ENCODE measurements at regions not wholly inside any gene's neighbourhood (a gene's known extent, or its start where the extent isn't known, plus 50 kb on each side); places are given as distances from the start of the nearest gene placed in this dataset.

GRCh38 chr7:124596881-124597280, 168.7 kb downstream of the GPR37 start:
- 87 to 89% methylated on average over 1 of the region's 1 CpG for WGBS, 2 donors
- TF ChIP-seq CTCF (IDR thresholded peaks at IDR 0.05), result no peak
- no peak for TF ChIP-seq POLR2A (IDR thresholded peaks at IDR 0.05)
- intact Hi-C loops (cut with DNase I; ENCODE audit: low total_unique reads), result no loop called here
- DNase-seq (ENCODE audit: low spot score in 2 of 2), result no peak
- H3K4me3 ChIP-seq (ENCODE audit: low read depth, poor library complexity, severe bottlenecking), result no peak overlapping the region

GRCh38 chr7:124590814-124591213, 174.8 kb downstream of the GPR37 start:
- TF ChIP-seq CTCF (IDR thresholded peaks at IDR 0.05), result no peak
- TF ChIP-seq POLR2A (IDR thresholded peaks at IDR 0.05), result no peak
- 78 to 88% methylated on average over 2 of the region's 2 CpGs for WGBS, 2 donors
- intact Hi-C loops (cut with DNase I; ENCODE audit: low total_unique reads), result no loop called here
- no peak for DNase-seq (ENCODE audit: low spot score in 2 of 2)
- no peak overlapping the region for H3K4me3 ChIP-seq (ENCODE audit: low read depth, poor library complexity, severe bottlenecking)

- WGBS, 2 donors, result 74 to 78% methylated on average over 2 of the region's 2 CpGs
- no peak overlapping the region for H3K4me3 ChIP-seq (ENCODE audit: low read depth, poor library complexity, severe bottlenecking)
- intact Hi-C loops (cut with DNase I; ENCODE audit: low total_unique reads), result no loop called here
- TF ChIP-seq CTCF (IDR thresholded peaks at IDR 0.05) (no peak), POLR2A (IDR thresholded peaks at IDR 0.05) (no peak)
- DNase-seq (ENCODE audit: low spot score in 2 of 2), result no peak
Observed at GRCh38 chr7:124577256-124577655, 188.3 kb downstream of the GPR37 start.

GRCh38 chr7:124575176-124575575, 190.4 kb downstream of the GPR37 start:
- DNase-seq (ENCODE audit: low spot score in 2 of 2), result no peak
- no peak overlapping the region for H3K4me3 ChIP-seq (ENCODE audit: low read depth, poor library complexity, severe bottlenecking)
- intact Hi-C loops (cut with DNase I; ENCODE audit: low total_unique reads), result no loop called here
- TF ChIP-seq CTCF (IDR thresholded peaks at IDR 0.05) (no peak), POLR2A (IDR thresholded peaks at IDR 0.05) (no peak)
- 83 to 87% methylated on average over 3 of the region's 3 CpGs for WGBS, 2 donors

GRCh38 chr7:124570558-124570957, 195.0 kb downstream of the GPR37 start:
- WGBS, 2 donors, result 83 to 89% methylated on average over 2 of the region's 2 CpGs
- TF ChIP-seq CTCF (IDR thresholded peaks at IDR 0.05) (no peak), POLR2A (IDR thresholded peaks at IDR 0.05) (no peak)
- DNase-seq (ENCODE audit: low spot score in 2 of 2), result no peak
- intact Hi-C loops (cut with DNase I; ENCODE audit: low total_unique reads), result no loop called here
- H3K4me3 ChIP-seq (ENCODE audit: low read depth, poor library complexity, severe bottlenecking), result no peak overlapping the region

GRCh38 chr7:124566583-124566982, 199.0 kb downstream of the GPR37 start:
- intact Hi-C loops (cut with DNase I; ENCODE audit: low total_unique reads), result no loop called here
- no peak for TF ChIP-seq CTCF (IDR thresholded peaks at IDR 0.05)
- TF ChIP-seq POLR2A (IDR thresholded peaks at IDR 0.05), result no peak
- WGBS, 2 donors, result 41 to 42% methylated on average over 5 of the region's 5 CpGs
- DNase-seq (ENCODE audit: low spot score in 2 of 2), result no peak
- no peak overlapping the region for H3K4me3 ChIP-seq (ENCODE audit: low read depth, poor library complexity, severe bottlenecking)

Measured in lower leg skin (tissue), 4 donors.